SK-N-SH treated with all-trans-retinoic acid at 6 μM for 48 hours (cell line): ENCODE measurements at regions not wholly inside any gene's neighbourhood (a gene's known extent, or its start where the extent isn't known, plus 50 kb on each side); places are given as distances from the start of the nearest gene placed in this dataset.

Experiments
- CSRNP3 ChIP-seq: fragments of 250-450 bp; sonication (Bioruptor Pico); IDR thresholded peaks from 2 replicates; pipeline ENCODE4 v1.5.1; 2021; ENCODE audit warnings: mild to moderate bottlenecking, moderate library complexity
- GLIS3 ChIP-seq: fragments of 250-450 bp; sonication (Bioruptor Pico); IDR thresholded peaks from 2 replicates; pipeline ENCODE4 v1.5.0; 2020; ENCODE audit warnings: mild to moderate bottlenecking, moderate library complexity
- ISL1 ChIP-seq: fragments of 250-450 bp; sonication (Bioruptor Pico); IDR thresholded peaks from 2 replicates; pipeline ENCODE4 v2.1.2; 2022; ENCODE audit warnings: mild to moderate bottlenecking, moderate library complexity
- PATZ1 ChIP-seq: fragments of 250-450 bp; sonication (Bioruptor Pico); IDR thresholded peaks from 2 replicates; pipeline ENCODE4 v1.8.0; 2020; ENCODE audit warnings: mild to moderate bottlenecking, moderate library complexity, borderline replicate concordance
- TOX ChIP-seq: fragments of 250-450 bp; sonication (Bioruptor Pico); IDR thresholded peaks from 2 replicates; pipeline ENCODE4 v1.8.0; 2021; ENCODE audit warnings: mild to moderate bottlenecking, moderate library complexity, borderline replicate concordance
- TSHZ2 ChIP-seq: fragments of 250-450 bp; sonication (Bioruptor Pico); IDR thresholded peaks from 2 replicates; pipeline ENCODE4 v1.5.0; 2020; ENCODE audit warnings: mild to moderate bottlenecking, moderate library complexity
- ZC3H10 ChIP-seq: fragments of 250-450 bp; sonication (Bioruptor Pico); IDR thresholded peaks from 2 replicates; pipeline ENCODE4 v1.5.1; 2021; ENCODE audit warnings: mild to moderate bottlenecking, moderate library complexity
- ZFP3 ChIP-seq: fragments of 250-450 bp; sonication (Bioruptor Pico); IDR thresholded peaks from 2 replicates; pipeline ENCODE4 v1.5.0; 2020; ENCODE audit warnings: mild to moderate bottlenecking, moderate library complexity

- TF ChIP-seq ZC3H10 (no peak), TSHZ2 (CRISPR knock-in tag) (no peak), CSRNP3 (no peak), ZFP3 (CRISPR knock-in tag) (no peak), TOX (CRISPR knock-in tag) (no peak), ISL1 (no peak), PATZ1 (CRISPR knock-in tag) (no peak), GLIS3 (CRISPR knock-in tag) (no peak)
Measured at GRCh38 chr6:91509039-91509438, 922.2 kb upstream of the MAP3K7 start.
